GM18873 (cell line): ENCODE measurements at regions not wholly inside any gene's neighbourhood (a gene's known extent, or its start where the extent isn't known, plus 50 kb on each side); places are given as distances from the start of the nearest gene placed in this dataset.
"Not testable (repeated sequence)": the region's sequence is repeated elsewhere in the genome, so short reads cannot be mapped to it uniquely, and the experiment has no call there.

Source experiments
- ATAC-seq: cut with Tn5 transposase; IDR thresholded peaks from one replicate; pipeline ENCODE4 v1.9.1; 2021; ENCODE audit warnings: mild to moderate bottlenecking, moderate library complexity, moderate number of reproducible peaks; ENCODE audit not compliant: unreplicated experiment, low FRiP score

DNA sequence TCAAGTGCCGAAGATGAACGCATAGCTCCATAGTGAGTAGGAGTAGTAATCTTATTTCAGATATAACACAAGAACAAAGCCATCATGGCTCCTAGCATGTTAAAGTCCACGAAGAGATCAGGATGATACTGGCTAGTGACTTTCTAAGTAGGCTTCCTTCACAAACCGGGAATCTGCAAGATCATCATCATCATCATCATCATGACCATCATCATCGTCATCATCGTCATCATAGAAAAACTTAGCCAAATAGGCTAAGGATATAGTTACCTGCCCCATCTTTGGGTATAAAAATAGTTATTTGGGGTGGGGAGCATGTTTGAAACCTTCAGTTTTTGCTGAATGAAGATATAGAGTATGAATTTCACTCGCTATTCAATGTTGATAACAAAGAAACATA, 57.9 kb downstream of the PYDC2 start:
- no peak for ATAC-seq

DNA sequence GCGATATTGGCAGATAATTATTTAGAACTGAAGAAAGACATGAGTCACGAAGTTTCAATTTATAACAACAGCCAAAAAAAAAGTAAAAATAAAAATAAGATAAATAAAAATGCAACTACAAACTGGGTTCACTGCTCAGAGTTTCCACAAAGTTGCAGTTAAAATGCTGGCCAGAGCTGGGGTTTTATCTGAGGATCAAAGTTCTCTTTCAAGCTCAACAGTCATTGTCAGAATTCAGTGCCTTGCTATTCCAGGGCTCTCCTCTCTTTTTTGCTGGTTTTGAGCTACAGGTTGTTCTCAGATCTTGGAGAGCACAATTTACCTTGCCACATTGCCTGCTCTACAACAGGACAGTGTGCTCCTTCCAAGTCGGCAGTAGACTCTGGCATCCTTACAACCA, 60.1 kb downstream of the PYDC2 start:
- no peak for ATAC-seq

DNA sequence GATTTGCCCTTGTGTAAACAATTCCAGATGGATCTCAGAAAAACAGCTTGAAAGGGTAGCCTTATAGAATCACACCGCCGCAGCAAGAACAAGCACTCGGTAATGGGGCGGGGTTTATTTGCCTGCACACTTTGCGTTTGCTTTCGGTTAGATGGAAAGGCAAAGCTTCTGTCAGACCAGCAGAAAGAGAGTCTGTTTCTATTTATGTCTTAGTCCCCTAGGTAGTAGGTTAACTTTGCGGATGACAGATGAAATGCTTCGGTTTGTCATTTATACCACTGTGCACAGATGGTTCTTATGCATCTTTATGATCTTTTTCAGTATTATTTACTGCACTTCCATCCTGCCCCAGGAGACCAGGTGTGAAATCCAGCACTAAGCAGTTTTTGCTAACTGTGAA, 62.2 kb downstream of the PYDC2 start:
- ATAC-seq = no peak

DNA sequence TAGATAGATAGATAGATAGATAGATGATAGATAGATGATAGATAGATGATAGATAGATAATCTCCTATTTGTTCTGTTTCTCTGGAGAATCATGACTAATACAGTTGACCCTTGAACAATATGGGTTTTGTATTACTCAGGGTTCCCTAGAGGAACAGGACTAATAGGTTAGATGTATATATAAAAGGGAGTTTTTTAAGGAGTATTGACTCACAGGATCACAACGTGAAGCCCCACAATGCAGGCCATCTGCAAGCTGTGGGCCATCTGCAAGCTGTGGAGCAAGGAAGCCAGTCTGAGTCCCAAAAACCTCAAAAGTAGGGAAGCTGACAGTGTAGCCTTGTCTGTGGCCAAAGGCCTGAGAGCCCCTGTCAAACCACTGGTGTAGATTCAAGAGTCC, 67.6 kb downstream of the PYDC2 start:
- ATAC-seq = no peak

DNA sequence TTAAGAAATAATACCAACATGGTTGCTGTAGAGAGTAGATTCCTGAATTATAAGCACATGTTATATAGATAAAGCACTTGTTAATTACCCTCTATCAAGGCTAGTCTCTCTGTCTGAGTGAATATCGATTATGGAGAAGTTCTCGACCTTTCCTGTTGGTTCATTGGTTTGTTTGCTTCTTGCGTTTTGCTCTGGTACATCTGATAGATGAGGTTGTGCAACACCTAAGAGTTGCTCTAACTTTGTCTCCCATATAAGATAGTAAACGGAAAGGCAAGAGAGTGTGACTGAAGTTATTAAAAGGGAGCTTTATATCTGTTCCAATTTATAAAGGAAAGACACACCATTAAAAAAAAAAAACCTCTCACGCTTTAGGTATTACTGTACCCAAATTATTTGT, 69.0 kb downstream of the PYDC2 start:
- no peak for ATAC-seq

DNA sequence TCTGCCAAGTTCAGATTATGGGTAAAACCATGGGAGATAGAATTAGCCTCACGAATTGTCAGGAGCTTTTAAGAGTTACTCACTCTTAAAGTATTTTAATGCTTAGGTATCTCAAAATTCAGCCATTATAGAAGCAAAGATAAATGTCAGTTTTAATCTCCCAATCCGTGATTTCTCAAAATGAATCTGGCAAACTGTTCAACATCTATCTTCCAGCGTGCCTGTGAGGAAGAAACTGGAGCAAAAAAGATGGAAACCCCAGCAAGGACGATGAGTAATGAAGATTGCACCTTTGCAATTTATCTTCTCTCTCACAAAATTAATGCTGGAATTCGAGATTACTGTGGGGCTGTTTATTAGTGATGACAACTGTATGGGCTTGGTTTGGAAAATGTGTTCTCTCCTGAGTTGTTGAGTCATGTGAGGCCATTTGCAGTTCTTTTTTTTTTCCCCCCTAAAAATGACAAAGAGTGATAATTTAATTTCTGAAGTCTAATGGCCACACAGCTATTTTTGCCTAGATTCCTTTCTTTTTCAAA, 70.5 kb downstream of the PYDC2 start:
- ATAC-seq = no peak

DNA sequence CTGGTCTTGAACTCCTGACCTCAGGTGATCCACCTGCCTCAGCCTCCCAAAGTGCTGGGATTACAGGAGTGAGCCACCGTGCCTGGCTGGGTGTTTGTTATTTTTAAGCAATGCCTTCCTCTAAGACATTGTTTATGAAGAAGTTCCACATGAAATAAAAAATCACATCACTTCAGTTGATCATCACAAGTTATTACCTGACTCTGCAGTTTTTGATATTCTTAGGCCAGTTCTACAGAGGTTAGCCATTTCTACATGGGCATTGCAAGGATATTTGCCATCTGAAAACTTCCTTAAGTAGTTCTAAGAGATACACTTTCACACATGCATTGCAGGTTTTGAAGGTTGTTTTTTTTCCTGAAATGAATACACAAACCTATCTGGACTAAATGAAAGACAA, 82.1 kb downstream of the PYDC2 start:
- no peak for ATAC-seq

DNA sequence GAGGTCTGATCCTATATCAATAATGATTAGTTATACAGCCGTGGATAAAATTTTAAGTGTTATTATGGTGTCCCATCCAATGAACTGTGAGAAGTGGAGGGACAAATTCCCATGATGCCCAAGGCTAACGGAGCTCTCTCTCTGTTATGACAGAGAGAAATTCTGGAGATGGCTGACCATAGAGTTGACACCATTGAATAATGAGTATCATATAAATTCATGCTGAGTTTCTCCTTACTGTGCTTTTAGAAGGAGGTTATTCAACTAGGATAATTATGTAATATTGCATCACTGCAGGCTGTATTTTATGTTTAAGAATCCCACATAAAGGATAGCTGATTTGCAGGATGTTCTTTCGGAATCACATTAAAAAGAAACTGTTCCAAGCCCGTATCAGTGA, 82.9 kb downstream of the PYDC2 start:
- ATAC-seq = no peak

DNA sequence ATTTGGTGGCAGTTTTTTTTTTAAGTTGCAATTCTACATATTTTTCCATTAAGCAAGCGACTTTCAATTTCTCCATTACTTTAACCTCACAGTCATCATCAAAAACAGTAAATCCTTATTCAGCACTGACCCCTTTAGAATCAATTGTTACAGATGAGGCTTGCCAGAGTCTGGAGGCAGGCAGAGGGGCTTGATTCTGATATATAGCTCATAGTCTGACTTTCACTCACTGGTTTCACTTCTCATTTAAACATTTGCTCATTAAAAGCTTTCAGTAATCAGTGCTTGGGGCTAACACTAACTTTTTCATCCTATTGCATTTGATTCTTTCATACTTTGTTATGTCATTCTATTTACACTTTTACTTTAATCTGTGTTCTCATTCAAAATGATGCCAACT, 88.4 kb downstream of the PYDC2 start:
- ATAC-seq = no peak

DNA sequence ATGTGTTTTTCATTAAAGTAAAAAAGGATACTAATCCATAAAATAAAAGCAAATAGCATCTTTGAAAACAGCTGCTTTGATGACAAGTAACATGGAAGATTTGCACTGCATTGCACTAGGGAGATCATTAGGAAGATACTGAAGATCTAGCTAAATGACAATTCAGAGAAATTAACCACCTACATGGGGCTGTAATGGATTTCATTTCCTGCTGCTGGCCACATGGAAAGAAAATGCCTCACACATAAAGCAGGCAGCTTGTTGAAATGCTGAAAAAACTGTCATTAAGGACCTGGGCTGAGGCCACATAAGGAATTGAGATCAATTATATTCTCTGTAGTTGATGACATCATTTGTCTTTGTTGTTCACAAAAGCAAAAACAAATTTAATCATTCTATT, 94.1 kb downstream of the PYDC2 start:
- no peak for ATAC-seq

DNA sequence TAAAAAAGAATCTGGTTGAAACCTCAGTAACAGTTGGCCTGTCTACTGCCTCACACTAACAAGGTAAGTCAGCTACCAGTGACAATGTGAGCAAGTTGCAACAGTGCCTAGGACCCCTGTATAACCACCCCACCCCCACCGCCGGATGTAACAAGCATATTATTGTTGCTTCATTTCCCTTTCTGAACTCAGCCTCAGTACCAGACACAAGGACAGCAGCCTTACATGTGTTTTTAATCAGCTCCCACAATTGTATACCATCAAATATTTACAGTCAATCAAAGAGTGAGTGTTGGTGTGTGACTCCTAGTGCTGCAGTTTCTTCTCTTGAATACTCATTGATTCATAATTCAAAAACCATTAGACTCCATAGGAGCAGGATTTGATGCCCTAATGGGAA, 96.4 kb downstream of the PYDC2 start:
- no peak for ATAC-seq

DNA sequence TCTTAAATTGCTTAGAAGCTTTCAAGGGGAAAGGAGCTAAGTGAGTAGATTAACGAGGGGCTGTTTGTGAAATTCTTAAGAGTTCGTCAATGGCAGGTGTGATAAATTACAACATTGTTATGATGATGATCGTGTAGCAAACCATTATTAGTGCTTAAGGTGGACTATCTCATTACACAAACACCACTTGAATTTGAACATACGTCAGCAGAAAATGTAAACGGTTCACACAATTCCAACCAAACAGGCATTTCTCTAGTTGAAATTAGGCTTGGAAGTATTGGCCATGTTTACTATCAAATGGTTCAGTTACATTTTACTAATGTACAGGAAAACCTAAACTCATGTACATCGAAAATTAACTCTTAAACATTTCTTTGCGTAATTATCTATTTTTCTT, 102.8 kb downstream of the PYDC2 start:
- no peak for ATAC-seq

DNA sequence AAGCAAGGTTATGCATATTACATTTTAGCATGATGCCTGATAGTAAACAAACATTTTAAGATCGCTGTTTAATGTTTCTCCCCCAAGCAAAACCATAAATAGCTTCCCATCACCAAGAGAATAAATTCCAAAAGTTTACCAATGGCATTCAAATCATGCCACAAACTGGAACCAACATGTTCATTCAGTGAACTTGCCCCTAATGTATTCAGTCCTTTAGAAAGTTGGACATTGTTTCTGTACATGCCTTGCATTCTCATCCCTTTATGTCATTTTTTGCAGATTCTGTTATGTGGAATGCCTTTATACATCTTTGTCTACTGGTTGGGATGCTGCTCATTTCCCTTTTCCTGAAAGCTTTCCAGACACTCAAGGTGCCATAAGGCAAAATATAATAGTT, 105.5 kb downstream of the PYDC2 start:
- no peak for ATAC-seq

DNA sequence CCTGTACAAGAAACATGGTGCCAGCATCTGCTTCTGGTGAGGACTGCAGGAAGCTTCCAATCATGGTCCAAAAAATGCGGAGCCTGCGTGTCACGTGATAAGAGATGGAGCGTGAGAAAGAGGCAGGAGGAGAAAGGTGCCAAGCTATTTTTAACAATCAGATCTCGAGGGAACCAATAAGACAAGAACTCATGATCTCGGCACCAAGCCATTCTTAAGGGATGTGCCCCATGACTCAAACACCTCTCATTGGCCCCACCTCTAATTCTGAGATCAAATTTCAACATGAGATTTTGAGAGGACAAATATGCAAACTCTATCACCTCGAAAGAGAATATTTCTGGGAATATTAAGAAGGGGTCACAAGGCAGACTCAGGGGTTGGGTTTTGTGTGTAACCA, 107.2 kb downstream of the PYDC2 start:
- no peak for ATAC-seq

DNA sequence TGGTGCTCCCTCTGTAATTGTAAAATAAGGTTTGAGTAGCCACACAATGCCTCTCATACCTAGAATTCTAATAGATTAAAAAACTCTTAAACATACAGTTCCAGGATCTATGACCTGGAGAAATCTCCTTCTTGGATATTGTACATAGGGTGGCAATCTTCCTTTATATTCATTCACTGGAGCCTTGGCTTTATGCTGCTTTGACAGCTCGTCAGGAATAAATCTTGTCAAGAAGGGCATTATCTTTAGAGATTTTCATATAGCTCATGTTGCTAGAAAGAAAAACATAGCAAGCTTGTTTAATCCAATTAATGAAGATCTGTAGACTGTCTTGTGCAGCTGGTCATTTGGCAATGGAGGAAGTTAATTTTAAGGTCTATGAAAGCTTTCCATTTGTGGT, 131.1 kb downstream of the PYDC2 start:
- no peak for ATAC-seq

DNA sequence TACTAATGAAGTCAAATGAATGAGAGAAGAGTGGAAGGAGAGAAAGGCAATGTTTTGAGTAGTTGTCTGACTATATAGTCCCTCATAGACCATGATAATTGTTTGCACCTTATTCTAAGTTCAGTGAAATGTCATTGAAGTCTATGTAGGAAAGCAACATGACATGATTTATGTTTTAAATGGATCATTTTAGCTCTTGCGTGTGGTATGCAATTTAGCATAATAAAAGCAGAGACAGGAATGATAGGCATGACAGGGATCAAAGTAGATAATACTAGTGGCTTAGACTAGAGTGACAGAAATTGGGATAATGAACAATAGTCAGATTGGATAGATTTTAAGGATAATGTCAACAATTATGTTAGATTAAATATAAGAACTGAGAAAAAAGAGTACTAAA, 132.5 kb downstream of the PYDC2 start:
- no peak for ATAC-seq

DNA sequence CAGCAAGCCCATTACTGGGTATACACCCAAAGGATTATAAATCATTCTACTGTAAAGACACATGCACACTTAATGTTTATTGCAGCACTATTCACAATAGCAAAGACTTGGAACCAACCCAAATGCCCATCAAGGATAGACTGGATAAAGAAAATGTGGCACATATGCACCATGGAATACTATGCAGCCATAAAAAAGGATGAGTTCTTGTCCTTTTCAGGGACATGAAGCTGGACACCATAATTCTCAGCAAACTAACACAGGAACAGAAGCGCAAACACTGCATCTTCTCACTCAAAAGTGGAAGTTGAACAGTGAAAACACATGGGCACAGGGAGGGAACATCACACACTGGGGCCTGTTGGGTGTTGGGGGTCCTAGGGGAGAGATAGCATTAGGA, 154.5 kb downstream of the PYDC2 start:
- not testable (repeated sequence) for ATAC-seq

DNA sequence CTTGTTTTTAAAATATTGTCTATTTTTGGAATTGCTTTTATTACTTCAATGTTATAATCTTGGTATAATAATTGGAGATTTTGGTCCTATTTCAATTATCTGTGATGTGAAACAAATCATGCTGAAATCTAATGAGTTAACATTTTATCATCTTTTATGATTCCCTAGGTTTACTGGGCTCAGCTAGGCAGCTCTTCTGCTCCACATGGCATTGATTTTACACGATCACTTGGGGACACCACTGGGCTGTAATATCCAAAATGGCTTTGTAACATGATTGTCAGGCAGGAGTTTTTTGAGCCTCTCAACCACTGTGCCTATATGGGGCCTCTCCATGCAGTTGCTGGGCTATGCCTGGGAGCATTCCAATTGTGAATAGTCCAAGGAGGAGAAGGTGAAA, 163.3 kb downstream of the PYDC2 start:
- ATAC-seq = no peak

DNA sequence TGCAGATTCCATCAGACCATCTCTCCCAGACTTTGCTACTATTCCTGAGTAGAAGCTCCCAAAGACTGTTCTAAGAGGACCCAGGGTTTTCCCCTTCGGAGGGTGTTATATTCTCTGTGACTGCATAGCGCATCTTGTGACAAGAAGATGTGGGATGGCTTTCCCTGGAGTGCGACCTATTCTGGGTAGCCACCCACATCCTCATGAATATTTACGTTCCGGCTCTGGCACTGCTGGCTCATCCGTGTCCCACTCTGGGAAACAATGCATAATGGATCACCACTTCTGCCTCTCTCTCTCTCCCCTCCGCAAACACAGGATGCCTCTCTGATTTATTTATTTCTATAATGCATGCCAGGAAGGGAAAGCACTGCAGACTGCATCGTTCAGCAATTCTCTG, 166.1 kb downstream of the PYDC2 start:
- no peak for ATAC-seq

DNA sequence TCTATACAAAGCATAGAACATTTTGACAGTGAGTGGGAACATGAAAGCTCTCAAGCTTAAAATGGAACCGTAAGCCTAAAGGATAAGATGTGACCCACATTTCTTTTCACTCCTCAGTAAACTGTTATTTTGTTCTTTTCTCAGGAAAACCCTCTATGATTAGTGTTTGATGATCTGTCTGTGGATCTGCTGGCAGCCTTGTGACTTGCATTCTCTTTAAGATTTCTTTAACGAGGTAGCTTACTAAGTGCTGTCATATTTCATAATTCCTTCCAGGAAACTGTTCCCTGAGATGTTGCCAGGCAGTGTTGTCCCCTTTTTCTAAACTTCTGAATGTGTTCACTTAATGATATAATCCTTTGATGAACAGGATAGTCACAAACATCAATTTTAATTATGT, 167.6 kb downstream of the PYDC2 start:
- no peak for ATAC-seq

DNA sequence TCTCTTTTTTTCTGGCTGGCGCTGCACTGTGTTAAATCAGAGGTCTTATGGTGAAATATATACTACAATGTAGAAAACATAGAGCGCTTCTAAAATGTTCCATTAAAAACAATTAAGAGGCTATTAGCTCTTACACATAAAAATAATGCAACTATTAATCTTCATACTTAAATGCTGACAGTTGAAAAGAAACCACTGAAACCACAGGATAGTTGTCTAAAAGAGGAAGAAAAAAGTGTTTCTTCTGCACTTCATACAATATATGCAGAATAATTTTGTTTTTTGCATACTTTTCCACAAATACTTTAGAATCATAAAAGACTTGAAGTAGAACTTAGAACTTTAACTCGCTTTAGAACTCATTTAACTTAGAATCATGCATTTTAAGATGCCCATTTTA, 170.5 kb downstream of the PYDC2 start:
- no peak for ATAC-seq

DNA sequence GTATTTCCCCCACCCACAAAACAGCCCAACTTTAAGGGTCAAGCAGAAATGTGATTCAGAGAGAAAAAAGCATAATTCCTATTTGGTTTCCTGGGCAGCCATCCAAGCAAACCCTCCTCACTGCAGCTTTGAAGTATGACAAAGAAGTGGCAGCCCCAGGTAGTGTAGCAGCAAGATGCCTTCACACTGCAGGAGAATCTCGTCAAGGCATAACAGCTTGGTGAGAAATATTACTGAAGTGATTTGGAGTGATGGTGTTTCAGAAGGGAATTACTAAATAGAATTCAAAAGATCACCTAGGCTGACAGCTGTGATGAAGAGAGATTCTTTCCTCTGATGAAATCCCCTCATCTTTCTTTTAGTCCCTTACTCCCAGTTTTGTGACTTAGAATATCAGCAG, 173.9 kb downstream of the PYDC2 start:
- no peak for ATAC-seq

DNA sequence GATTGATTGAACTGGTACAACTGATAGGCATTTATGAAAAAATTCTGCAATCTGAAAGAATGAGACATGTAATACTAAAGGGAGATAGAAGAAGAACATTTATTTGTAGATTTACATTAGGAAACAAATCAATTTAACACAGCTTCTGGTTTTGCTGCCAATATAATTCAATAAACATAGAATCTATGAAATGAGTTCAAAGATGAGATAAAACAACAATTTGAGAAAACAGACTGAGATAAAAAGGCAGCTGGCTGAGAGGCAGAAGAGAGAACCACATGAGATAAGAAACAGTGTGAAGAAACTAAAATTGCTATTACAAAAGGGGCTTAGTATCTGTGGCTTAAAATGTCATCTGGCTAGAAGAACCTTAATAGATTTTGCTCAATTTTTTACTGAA, 176.6 kb downstream of the PYDC2 start:
- ATAC-seq = no peak
